ENCODE measurements at regions not wholly inside any gene's neighbourhood (a gene's known extent, or its start where the extent isn't known, plus 50 kb on each side); places are given as distances from the start of the nearest gene placed in this dataset.

- no peak for TF ChIP-seq POLR2AphosphoS5 (IDR thresholded peaks at IDR 0.05; ENCODE audit: low read depth)
- TF ChIP-seq CTCF (conservative IDR thresholded peaks at IDR 0.05; ENCODE audit: low read depth in 2 of 2) = no peak
- no peak for TF ChIP-seq EZH2 (IDR thresholded peaks at IDR 0.05; ENCODE audit: low read depth, unreplicated experiment)
- no peak for TF ChIP-seq REST (IDR thresholded peaks at IDR 0.05; ENCODE audit: unreplicated experiment)
- no peak for TF ChIP-seq ZNF114 (CRISPR knock-in tag; IDR thresholded peaks at IDR 0.05)
- no peak for TF ChIP-seq EZH2phosphoT487 (IDR thresholded peaks at IDR 0.05; ENCODE audit: unreplicated experiment)
- TF ChIP-seq STAT1 (IDR thresholded peaks at IDR 0.05; ENCODE audit: unreplicated experiment) = no peak
- TF ChIP-seq CREB1 (CRISPR knock-in tag; IDR thresholded peaks at IDR 0.05; ENCODE audit: low read depth) = no peak
- TF ChIP-seq ETS1 (IDR thresholded peaks at IDR 0.05) = no peak
- no peak for TF ChIP-seq JUNB (IDR thresholded peaks at IDR 0.05; ENCODE audit: unreplicated experiment)
- TF ChIP-seq ZNF331 (CRISPR knock-in tag; IDR thresholded peaks at IDR 0.05; ENCODE audit: low read depth) = no peak
- no peak for TF ChIP-seq NANOG (IDR thresholded peaks at IDR 0.05; ENCODE audit: borderline replicate concordance)
- no peak for TF ChIP-seq ZNF462 (CRISPR knock-in tag; IDR thresholded peaks at IDR 0.05)
Observed at GRCh38 chr1:228989992-228990827, 254.9 kb downstream of the RHOU start.

Data from GM23338 (cell line).